Transverse colon (tissue), 1 donor: ENCODE measurements at regions not wholly inside any gene's neighbourhood (a gene's known extent, or its start where the extent isn't known, plus 50 kb on each side); places are given as distances from the start of the nearest gene placed in this dataset.

ENCODE experiments used
- EP300 ChIP-seq: sonication (generic); formaldehyde crosslinking; IDR thresholded peaks from one replicate; pipeline ENCODE4 v1.6.1; 2017; ENCODE audit warnings: antibody characterized with exemption, low read depth
- POLR2A ChIP-seq: fragments of 450-650 bp; IDR thresholded peaks from one replicate; pipeline ENCODE4 v1.6.1; 2016; ENCODE audit warnings: antibody characterized with exemption, mild to moderate bottlenecking, moderate library complexity

DNA sequence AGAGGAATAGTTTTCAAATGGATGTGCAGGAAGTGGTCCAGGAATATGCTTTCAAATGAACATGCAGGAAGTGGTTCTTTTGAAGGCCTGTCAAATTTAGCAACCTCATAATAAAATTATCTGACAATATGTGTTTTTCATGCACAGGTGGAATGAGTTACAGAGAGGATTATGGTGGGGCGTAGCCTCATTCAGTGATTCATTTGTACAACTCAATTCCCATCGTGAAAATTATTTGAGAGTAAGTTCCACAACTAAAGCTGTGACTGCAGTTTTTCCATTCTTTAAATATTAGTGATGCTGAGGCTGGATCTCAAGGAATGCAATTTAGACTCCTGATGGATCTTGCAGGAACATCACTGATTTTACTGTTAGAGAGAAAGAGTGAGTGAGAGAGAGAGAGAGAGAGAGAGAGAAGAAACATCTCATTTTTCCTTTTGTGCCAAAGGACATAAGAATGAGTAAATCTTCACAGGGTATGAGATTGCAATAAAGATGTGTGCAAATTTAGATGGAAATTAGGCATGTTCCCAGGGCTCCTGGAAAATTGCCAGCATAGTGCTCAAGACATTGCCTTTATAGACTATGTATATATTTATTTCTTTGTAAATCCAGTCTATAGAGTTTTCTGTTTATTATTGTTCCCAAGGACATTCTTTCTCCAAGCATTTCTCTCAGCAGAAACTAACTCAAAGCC is 394.9 kb upstream of the ZEB2 start:
- no peak for TF ChIP-seq POLR2A
- no peak for TF ChIP-seq EP300
